ENCODE measurements at regions not wholly inside any gene's neighbourhood (a gene's known extent, or its start where the extent isn't known, plus 50 kb on each side); places are given as distances from the start of the nearest gene placed in this dataset.
A peak's percentile ranks its signal among the peaks of the same experiment; 100 is the strongest.

DNA sequence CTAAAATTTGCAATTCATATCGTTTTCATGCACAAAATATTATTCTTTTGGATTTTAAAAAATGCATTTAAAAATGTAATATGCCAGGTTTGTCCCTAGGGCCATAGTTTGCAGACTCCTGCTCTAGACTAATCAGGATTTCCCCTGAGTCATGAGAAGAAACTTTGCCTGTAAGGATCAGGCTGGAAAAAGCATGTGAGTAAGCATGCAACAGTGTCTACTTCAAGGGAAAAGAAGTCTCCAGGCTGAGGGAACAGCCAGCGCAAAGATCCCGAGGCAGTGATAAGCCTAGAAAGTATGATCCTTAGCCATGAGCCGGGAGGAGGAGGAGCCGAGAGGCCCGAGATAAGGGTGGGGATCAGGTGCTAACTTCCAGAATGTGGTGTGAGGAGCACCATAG lies 382.8 kb upstream of the CFAP20DC start:
- TF ChIP-seq POLR2AphosphoS5 (IDR thresholded peaks at IDR 0.05; ENCODE audit: low read depth, low read length): no peak
- no peak for TF ChIP-seq SIN3A (IDR thresholded peaks at IDR 0.05; ENCODE audit: borderline replicate concordance, insufficient read depth, low read length)
- TF ChIP-seq, protein P1, sequence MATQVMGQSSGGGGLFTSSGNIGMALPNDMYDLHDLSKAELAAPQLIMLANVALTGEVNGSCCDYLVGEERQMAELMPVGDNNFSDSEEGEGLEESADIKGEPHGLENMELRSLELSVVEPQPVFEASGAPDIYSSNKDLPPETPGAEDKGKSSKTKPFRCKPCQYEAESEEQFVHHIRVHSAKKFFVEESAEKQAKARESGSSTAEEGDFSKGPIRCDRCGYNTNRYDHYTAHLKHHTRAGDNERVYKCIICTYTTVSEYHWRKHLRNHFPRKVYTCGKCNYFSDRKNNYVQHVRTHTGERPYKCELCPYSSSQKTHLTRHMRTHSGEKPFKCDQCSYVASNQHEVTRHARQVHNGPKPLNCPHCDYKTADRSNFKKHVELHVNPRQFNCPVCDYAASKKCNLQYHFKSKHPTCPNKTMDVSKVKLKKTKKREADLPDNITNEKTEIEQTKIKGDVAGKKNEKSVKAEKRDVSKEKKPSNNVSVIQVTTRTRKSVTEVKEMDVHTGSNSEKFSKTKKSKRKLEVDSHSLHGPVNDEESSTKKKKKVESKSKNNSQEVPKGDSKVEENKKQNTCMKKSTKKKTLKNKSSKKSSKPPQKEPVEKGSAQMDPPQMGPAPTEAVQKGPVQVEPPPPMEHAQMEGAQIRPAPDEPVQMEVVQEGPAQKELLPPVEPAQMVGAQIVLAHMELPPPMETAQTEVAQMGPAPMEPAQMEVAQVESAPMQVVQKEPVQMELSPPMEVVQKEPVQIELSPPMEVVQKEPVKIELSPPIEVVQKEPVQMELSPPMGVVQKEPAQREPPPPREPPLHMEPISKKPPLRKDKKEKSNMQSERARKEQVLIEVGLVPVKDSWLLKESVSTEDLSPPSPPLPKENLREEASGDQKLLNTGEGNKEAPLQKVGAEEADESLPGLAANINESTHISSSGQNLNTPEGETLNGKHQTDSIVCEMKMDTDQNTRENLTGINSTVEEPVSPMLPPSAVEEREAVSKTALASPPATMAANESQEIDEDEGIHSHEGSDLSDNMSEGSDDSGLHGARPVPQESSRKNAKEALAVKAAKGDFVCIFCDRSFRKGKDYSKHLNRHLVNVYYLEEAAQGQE (IDR thresholded peaks at IDR 0.05; ENCODE audit: insufficient read depth in 1 of 2, low read depth in 2 of 2, low read length in 2 of 2): no peak
- no peak for TF ChIP-seq TAF1 (IDR thresholded peaks at IDR 0.05; ENCODE audit: borderline replicate concordance, insufficient read depth, low read length)

DNA sequence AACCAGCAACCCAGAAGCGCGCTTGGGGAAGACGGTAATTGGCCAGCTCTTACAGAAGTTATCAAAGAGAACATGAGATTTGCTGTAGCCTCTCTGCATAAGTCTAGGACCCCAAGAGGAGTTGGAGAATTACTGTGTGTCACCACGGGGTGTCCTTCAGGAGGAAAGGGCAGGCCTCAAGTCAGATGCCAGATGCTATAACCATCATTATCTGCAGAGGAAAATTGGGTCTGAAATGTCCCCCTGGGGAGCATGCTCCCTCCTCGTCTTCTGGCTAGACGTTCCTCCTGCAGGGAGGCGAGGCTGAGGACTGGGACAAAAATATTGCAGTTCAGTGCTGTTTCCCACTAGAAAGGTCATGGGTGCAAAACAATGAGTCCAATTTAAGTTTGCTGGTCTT lies 380.5 kb upstream of the CFAP20DC start:
- TF ChIP-seq, protein P1 (IDR thresholded peaks at IDR 0.05; ENCODE audit: insufficient read depth in 1 of 2, low read depth in 2 of 2, low read length in 2 of 2): no peak
- TF ChIP-seq FOXP2 (optimal IDR thresholded peaks at IDR 0.05; ENCODE audit: borderline replicate concordance, extremely low read depth, extremely low read length, insufficient read depth) (no peak), POLR2AphosphoS5 (IDR thresholded peaks at IDR 0.05; ENCODE audit: low read depth, low read length) (no peak), SIN3A (IDR thresholded peaks at IDR 0.05; ENCODE audit: borderline replicate concordance, insufficient read depth, low read length) (no peak), TAF1 (IDR thresholded peaks at IDR 0.05; ENCODE audit: borderline replicate concordance, insufficient read depth, low read length) (no peak)

DNA sequence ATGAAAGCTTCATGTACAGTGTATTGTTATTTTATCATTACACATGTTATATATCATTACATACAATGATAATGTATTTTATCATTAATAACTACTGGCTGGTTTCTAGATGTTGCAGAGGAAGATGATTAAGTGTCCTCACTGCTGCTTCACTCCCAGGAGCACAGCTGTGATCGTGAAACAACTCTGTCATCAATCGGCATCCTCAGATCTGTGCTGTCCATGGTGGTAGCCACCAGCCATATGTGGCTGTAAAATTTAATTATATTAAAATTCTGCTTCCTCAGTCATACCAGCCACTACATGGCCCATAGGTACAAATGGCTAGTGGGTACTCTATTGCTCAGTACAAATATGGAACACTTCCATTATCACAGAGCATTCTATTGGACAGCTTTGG lies 379.4 kb upstream of the CFAP20DC start:
- TF ChIP-seq, protein P1 (IDR thresholded peaks at IDR 0.05; ENCODE audit: insufficient read depth in 1 of 2, low read depth in 2 of 2, low read length in 2 of 2): peak; percentile 62 to 84
- TF ChIP-seq POLR2AphosphoS5 (IDR thresholded peaks at IDR 0.05; ENCODE audit: low read depth, low read length) (no peak), SIN3A (IDR thresholded peaks at IDR 0.05; ENCODE audit: borderline replicate concordance, insufficient read depth, low read length) (no peak)

DNA sequence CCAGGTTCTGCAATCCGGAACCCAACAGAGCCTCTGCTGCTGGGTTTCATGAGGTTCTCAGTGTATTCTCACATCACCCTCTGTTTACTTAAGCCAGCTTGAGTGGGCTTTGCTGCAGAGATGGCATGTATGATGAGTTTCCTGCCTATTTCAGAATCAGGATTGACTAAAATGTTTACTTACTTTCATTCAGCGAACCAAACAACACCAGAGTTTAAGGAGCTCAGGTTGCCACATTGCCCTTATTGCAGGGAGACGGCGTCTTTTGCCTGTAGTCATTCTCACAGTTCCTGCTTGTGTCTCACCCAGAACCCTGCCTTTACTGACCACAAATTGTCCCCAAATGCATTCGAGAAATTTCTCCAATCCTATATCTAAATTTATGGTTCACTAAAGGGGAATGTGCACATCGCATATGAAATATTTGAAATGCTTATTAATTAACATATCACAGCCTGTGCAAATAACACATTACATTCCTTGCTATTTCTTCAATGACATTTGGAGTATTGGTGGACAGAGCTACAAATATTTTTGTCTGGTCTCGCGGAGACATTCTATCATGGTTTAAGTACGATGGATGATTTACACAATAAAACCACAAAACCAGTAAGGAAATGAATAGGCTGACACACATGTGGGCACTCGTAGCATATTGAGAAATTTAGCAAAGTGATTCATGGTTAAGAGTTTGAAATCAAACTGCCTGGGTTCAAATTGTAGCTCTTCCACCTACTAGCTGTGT lies 377.2 kb upstream of the CFAP20DC start:
- TF ChIP-seq, protein P1 (IDR thresholded peaks at IDR 0.05; ENCODE audit: insufficient read depth in 1 of 2, low read depth in 2 of 2, low read length in 2 of 2): no peak
- no peak for TF ChIP-seq POLR2AphosphoS5 (IDR thresholded peaks at IDR 0.05; ENCODE audit: low read depth, low read length)
- no peak for TF ChIP-seq FOXP2 (optimal IDR thresholded peaks at IDR 0.05; ENCODE audit: borderline replicate concordance, extremely low read depth, extremely low read length, insufficient read depth)
- TF ChIP-seq SIN3A (IDR thresholded peaks at IDR 0.05; ENCODE audit: borderline replicate concordance, insufficient read depth, low read length): no peak
- no peak for TF ChIP-seq TAF1 (IDR thresholded peaks at IDR 0.05; ENCODE audit: borderline replicate concordance, insufficient read depth, low read length)

DNA sequence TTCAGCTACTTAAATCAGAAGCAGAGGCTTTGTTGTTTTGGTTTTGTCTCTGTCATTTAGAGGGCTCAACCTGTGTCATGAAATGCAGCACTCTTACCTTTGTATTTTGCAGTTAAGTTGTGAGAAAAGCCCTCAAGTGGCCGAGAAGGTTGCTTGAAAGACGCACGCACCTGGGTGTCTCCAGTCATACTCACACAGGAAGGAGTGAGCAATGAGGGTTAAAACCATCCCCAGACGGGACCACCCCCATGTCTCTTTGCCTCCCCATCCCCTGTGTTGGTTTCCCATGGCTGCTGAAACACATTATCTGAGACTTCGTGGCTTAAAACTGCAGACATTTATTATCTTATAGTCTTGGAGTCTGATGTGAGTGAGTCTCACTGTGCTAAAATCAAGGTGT lies 376.1 kb upstream of the CFAP20DC start:
- TF ChIP-seq FOXP2 (optimal IDR thresholded peaks at IDR 0.05; ENCODE audit: borderline replicate concordance, extremely low read depth, extremely low read length, insufficient read depth) (no peak), TAF1 (IDR thresholded peaks at IDR 0.05; ENCODE audit: borderline replicate concordance, insufficient read depth, low read length) (no peak), POLR2AphosphoS5 (IDR thresholded peaks at IDR 0.05; ENCODE audit: low read depth, low read length) (no peak), SIN3A (IDR thresholded peaks at IDR 0.05; ENCODE audit: borderline replicate concordance, insufficient read depth, low read length) (no peak)
- TF ChIP-seq, protein P1 (IDR thresholded peaks at IDR 0.05; ENCODE audit: insufficient read depth in 1 of 2, low read depth in 2 of 2, low read length in 2 of 2): no peak
